ENCODE measurements at regions not wholly inside any gene's neighbourhood (a gene's known extent, or its start where the extent isn't known, plus 50 kb on each side); places are given as distances from the start of the nearest gene placed in this dataset.

- no peak for DNase-seq
- H3K36me3 ChIP-seq = no peaks in the 10 kb centered on the region
- no peaks in the 10 kb centered on the region for H3K4me1 ChIP-seq
- no peak overlapping the region for H3K4me3 ChIP-seq
- H3K9ac ChIP-seq (ENCODE audit: low read depth in 2 of 2, low read length in 2 of 2) = no peak overlapping the region
- no peaks in the 10 kb centered on the region for H3K9me3 ChIP-seq
- intact Hi-C loops (cut with DNase I) = no loop called here
- no peak for TF ChIP-seq CTCF (IDR thresholded peaks at IDR 0.05)
- no peak overlapping the region for H3K27ac ChIP-seq
- no peaks in the 10 kb centered on the region for H3K27me3 ChIP-seq
Observed at GRCh38 chr12:90235642-90236041, 527.0 kb upstream of the ATP2B1 start.

GRCh38 chr12:90234472-90234871 lies 525.8 kb upstream of the ATP2B1 start:
- Histone ChIP-seq H3K36me3 (no peaks in the 10 kb centered on the region), H3K4me3 (no peak overlapping the region), H3K27ac (no peak overlapping the region), H3K9me3 (no peaks in the 10 kb centered on the region), H3K4me1 (no peaks in the 10 kb centered on the region), H3K9ac (ENCODE audit: low read depth in 2 of 2, low read length in 2 of 2) (no peak overlapping the region), H3K27me3 (no peaks in the 10 kb centered on the region)
- intact Hi-C loops (cut with DNase I) = no loop called here
- no peak for DNase-seq
- no peak for TF ChIP-seq CTCF (IDR thresholded peaks at IDR 0.05)

GRCh38 chr12:90233168-90234100 lies 524.8 kb upstream of the ATP2B1 start:
- TF ChIP-seq CTCF (IDR thresholded peaks at IDR 0.05) = no peak
- no peak overlapping the region for H3K9ac ChIP-seq (ENCODE audit: low read depth in 2 of 2, low read length in 2 of 2)
- no peak for DNase-seq
- no peak overlapping the region for H3K4me3 ChIP-seq
- H3K4me1 ChIP-seq = no peaks in the 10 kb centered on the region
- H3K36me3 ChIP-seq = no peaks in the 10 kb centered on the region
- no peak overlapping the region for H3K27ac ChIP-seq
- no peaks in the 10 kb centered on the region for H3K27me3 ChIP-seq
- H3K9me3 ChIP-seq = no peaks in the 10 kb centered on the region
- intact Hi-C loops (cut with DNase I) = no loop called here

- DNase-seq = no peak
- no peaks in the 10 kb centered on the region for H3K36me3 ChIP-seq
- no peak overlapping the region for H3K9ac ChIP-seq (ENCODE audit: low read depth in 2 of 2, low read length in 2 of 2)
- H3K27ac ChIP-seq = no peak overlapping the region
- intact Hi-C loops (cut with DNase I) = no loop called here
- no peak for TF ChIP-seq CTCF (IDR thresholded peaks at IDR 0.05)
- H3K27me3 ChIP-seq = no peaks in the 10 kb centered on the region
- no peaks in the 10 kb centered on the region for H3K4me1 ChIP-seq
- H3K9me3 ChIP-seq = no peaks in the 10 kb centered on the region
- no peak overlapping the region for H3K4me3 ChIP-seq
Observed at GRCh38 chr12:90229407-90230170, 521.0 kb upstream of the ATP2B1 start.

- H3K36me3 ChIP-seq = no peaks in the 10 kb centered on the region
- no peak for DNase-seq
- H3K9me3 ChIP-seq = no peaks in the 10 kb centered on the region
- H3K9ac ChIP-seq (ENCODE audit: low read depth in 2 of 2, low read length in 2 of 2) = no peak overlapping the region
- no peaks in the 10 kb centered on the region for H3K4me1 ChIP-seq
- no peak overlapping the region for H3K27ac ChIP-seq
- TF ChIP-seq CTCF (IDR thresholded peaks at IDR 0.05) = no peak
- intact Hi-C loops (cut with DNase I) = no loop called here
- no peak overlapping the region for H3K4me3 ChIP-seq
- H3K27me3 ChIP-seq = no peaks in the 10 kb centered on the region
Observed at GRCh38 chr12:90226211-90226610, 517.6 kb upstream of the ATP2B1 start.

All from colonic mucosa (tissue), 4 donors.